GM19395 (cell line): ENCODE measurements at regions not wholly inside any gene's neighbourhood (a gene's known extent, or its start where the extent isn't known, plus 50 kb on each side); places are given as distances from the start of the nearest gene placed in this dataset.
"Not testable (repeated sequence)": the region's sequence is repeated elsewhere in the genome, so short reads cannot be mapped to it uniquely, and the experiment has no call there.

Experiments used
- ATAC-seq: cut with Tn5 transposase; IDR thresholded peaks from one replicate; pipeline ENCODE4 v1.9.1; 2021; ENCODE audit warnings: mild to moderate bottlenecking, moderate library complexity; ENCODE audit not compliant: unreplicated experiment

GRCh38 chr6:139531148-139532115 lies 157.0 kb upstream of the CITED2 start:
- no peak for ATAC-seq

- ATAC-seq: no peak
Measured at GRCh38 chr6:139530561-139530960, 156.1 kb upstream of the CITED2 start.

GRCh38 chr6:139529420-139529819 lies 155.0 kb upstream of the CITED2 start:
- ATAC-seq: no peak

GRCh38 chr6:139528471-139528870 lies 154.0 kb upstream of the CITED2 start:
- no peak for ATAC-seq

- ATAC-seq: no peak
Measured at GRCh38 chr6:139525415-139525814, 151.0 kb upstream of the CITED2 start.

- no peak for ATAC-seq
Measured at GRCh38 chr6:139523986-139524385, 149.5 kb upstream of the CITED2 start.

GRCh38 chr6:139522511-139523220 lies 148.2 kb upstream of the CITED2 start:
- ATAC-seq: no peak

GRCh38 chr6:139521338-139521737 lies 146.9 kb upstream of the CITED2 start:
- ATAC-seq: no peak

- ATAC-seq: no peak
Measured at GRCh38 chr6:139520321-139520768, 145.9 kb upstream of the CITED2 start.

- no peak for ATAC-seq
Measured at GRCh38 chr6:139519571-139520031, 145.2 kb upstream of the CITED2 start.

- ATAC-seq: no peak
Measured at GRCh38 chr6:139519097-139519496, 144.6 kb upstream of the CITED2 start.

- no peak for ATAC-seq
Measured at GRCh38 chr6:139518556-139519091, 144.2 kb upstream of the CITED2 start.

GRCh38 chr6:139517998-139518555 lies 143.6 kb upstream of the CITED2 start:
- ATAC-seq: not testable (repeated sequence)

- no peak for ATAC-seq
Measured at GRCh38 chr6:139515511-139515910, 141.1 kb upstream of the CITED2 start.

- no peak for ATAC-seq
Measured at GRCh38 chr6:139514819-139515218, 140.4 kb upstream of the CITED2 start.

- no peak for ATAC-seq
Measured at GRCh38 chr6:139510040-139510790, 135.8 kb upstream of the CITED2 start.

GRCh38 chr6:139509167-139509566 lies 134.7 kb upstream of the CITED2 start:
- ATAC-seq: no peak

- ATAC-seq: no peak
Measured at GRCh38 chr6:139508576-139508975, 134.1 kb upstream of the CITED2 start.

GRCh38 chr6:139508023-139508422 lies 133.6 kb upstream of the CITED2 start:
- ATAC-seq: no peak

GRCh38 chr6:139500977-139501376 lies 126.5 kb upstream of the CITED2 start:
- ATAC-seq: no peak
